Body of pancreas (tissue), 4 donors: ENCODE measurements at regions not wholly inside any gene's neighbourhood (a gene's known extent, or its start where the extent isn't known, plus 50 kb on each side); places are given as distances from the start of the nearest gene placed in this dataset.

Experiments
- ATAC-seq: fragments of 150-250 bp; one replicate; pipeline ENCODE4 v1.9.1; 2016
- DNase-seq, 4 donors: peaks; one replicate each; pipeline ENCODE4 v3.0.0-alpha.2; 2019
- H3K27ac ChIP-seq, 4 donors: fragments of 200-600 bp; sonication (generic); 1 replicate in 3 of 4; 2 replicates in 1 of 4; pipeline versions ENCODE4 v1.5.1 to v1.6.1; 2016 to 2019; ENCODE audit warnings: mild to moderate bottlenecking in 1 of 4, mixed read lengths in 1 of 4, moderate library complexity in 1 of 4
- H3K27me3 ChIP-seq, 2 donors: fragments of 200-600 bp; sonication (generic); one replicate each; pipeline ENCODE4 v1.6.0; 2016; ENCODE audit warnings: mild to moderate bottlenecking in 1 of 2
- H3K36me3 ChIP-seq, 2 donors: fragments of 200-600 bp; sonication (generic); replicated peaks in 1 of 2; 2 replicates each; pipeline ENCODE4 v1.5.1; 2016; ENCODE audit warnings: low read depth in 2 of 2; ENCODE audit not compliant: insufficient read depth in 1 of 2
- H3K4me1 ChIP-seq: fragments of 200-600 bp; sonication (generic); one replicate; pipeline ENCODE4 v1.6.0; 2016
- H3K4me3 ChIP-seq, 2 donors: fragments of 200-600 bp; sonication (generic); 1 replicate in 1 of 2; 2 replicates in 1 of 2; pipeline ENCODE4 v1.5.1; 2016 to 2019
- H3K9me3 ChIP-seq, 3 donors: fragments of 200-600 bp; sonication (generic); 1 replicate in 2 of 3; 2 replicates in 1 of 3; pipeline ENCODE4 v1.5.1; 2016
- POLR2A ChIP-seq, 3 donors: fragments of 450-650 bp; IDR thresholded peaks; one replicate each; pipeline ENCODE4 v1.6.1; 2016; ENCODE audit warnings: antibody characterized with exemption in 3 of 3, mild to moderate bottlenecking in 2 of 3
- WGBS, 2 donors: methylation state at CpG; one replicate each; pipeline ENCODE4 v1.1.5; 2017; 5-methylcytosine and 5-hydroxymethylcytosine counted together
- intact Hi-C: fragments of 100-400 bp; cut with DNase I; formaldehyde crosslinking; loops from one replicate; pipeline ENCODE4 v1.15.1; 2023
- TF ChIP-seq, protein P1 (sequence below), 7 experiments: fragments of 450-650 bp in 4 of 7; fragments of 200-600 bp in 3 of 7; sonication (generic) in 3 of 7; IDR thresholded peaks; one replicate each; pipeline ENCODE4 v1.5.1; 2016 to 2019; ENCODE audit warnings: antibody characterized with exemption in 7 of 7

DNA sequence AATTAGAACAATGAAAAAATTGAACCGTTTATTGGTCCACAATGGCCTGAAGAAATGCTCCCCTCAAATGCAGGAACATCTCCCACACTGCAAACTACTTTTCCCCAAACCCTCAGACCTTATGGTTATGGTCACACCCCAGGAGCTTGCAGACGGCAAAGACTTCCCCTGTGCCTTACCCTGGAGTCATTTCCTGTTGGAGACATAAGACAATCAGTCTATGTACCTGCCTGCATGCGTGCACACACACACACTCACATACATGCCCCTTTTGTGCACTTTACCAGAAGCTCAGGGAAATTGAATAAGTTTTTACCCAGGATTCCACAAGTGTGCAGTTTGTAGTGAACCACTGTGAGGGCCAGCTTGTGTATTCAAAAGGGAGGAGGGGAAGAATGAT is 281.9 kb upstream of the CELF4 start:
- no peak for TF ChIP-seq POLR2A (IDR thresholded peaks at IDR 0.05)
- TF ChIP-seq, protein P1, sequence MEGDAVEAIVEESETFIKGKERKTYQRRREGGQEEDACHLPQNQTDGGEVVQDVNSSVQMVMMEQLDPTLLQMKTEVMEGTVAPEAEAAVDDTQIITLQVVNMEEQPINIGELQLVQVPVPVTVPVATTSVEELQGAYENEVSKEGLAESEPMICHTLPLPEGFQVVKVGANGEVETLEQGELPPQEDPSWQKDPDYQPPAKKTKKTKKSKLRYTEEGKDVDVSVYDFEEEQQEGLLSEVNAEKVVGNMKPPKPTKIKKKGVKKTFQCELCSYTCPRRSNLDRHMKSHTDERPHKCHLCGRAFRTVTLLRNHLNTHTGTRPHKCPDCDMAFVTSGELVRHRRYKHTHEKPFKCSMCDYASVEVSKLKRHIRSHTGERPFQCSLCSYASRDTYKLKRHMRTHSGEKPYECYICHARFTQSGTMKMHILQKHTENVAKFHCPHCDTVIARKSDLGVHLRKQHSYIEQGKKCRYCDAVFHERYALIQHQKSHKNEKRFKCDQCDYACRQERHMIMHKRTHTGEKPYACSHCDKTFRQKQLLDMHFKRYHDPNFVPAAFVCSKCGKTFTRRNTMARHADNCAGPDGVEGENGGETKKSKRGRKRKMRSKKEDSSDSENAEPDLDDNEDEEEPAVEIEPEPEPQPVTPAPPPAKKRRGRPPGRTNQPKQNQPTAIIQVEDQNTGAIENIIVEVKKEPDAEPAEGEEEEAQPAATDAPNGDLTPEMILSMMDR (IDR thresholded peaks at IDR 0.05) = no peak
- H3K27ac ChIP-seq = no peak overlapping the region
- no peak overlapping the region for H3K4me3 ChIP-seq
- intact Hi-C loops = no loop called here
- ATAC-seq (no peak), DNase-seq (no peak)
- H3K27me3 ChIP-seq = no peaks in the 10 kb centered on the region
- H3K4me1 ChIP-seq = no peaks in the 10 kb centered on the region
- no peaks in the 10 kb centered on the region for H3K36me3 ChIP-seq
- no peaks in the 10 kb centered on the region for H3K9me3 ChIP-seq
- 55 to 56% methylated on average over 3 of the region's 3 CpGs for WGBS, 2 donors

DNA sequence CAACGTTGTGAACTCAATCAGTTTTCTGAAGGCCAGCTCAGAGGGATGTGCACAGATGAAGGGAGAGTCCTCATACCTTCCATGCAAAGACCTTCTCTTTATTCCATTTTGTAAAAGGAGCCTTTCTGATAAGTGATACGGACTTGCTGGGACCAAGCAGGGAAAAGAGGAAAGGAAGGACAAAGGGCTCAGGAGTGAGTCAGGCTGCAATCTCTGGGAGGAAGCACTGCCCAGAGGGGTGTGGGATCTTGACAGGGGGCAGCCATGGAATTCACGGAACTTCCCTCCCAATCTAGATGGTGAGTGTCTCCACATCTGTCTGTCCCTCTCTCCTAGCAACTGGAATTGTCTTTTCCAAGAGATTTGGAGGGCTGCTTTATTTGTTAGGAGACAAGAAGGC is 281.4 kb upstream of the CELF4 start:
- no peak for DNase-seq
- Histone ChIP-seq H3K36me3 (no peaks in the 10 kb centered on the region), H3K4me3 (no peak overlapping the region), H3K27me3 (no peaks in the 10 kb centered on the region), H3K27ac (no peak overlapping the region), H3K9me3 (no peaks in the 10 kb centered on the region), H3K4me1 (no peaks in the 10 kb centered on the region)
- no peak for ATAC-seq
- no peak for TF ChIP-seq POLR2A (IDR thresholded peaks at IDR 0.05)
- TF ChIP-seq, protein P1 (IDR thresholded peaks at IDR 0.05) = no peak
- 28 to 57% methylated on average over 3 of the region's 3 CpGs for WGBS, 2 donors
- intact Hi-C loops = no loop called here

GRCh38 chr18:37845498-37845897 is 279.9 kb upstream of the CELF4 start:
- Histone ChIP-seq H3K9me3 (no peaks in the 10 kb centered on the region), H3K4me3 (no peak overlapping the region), H3K27ac (no peak overlapping the region), H3K36me3 (no peaks in the 10 kb centered on the region), H3K27me3 (no peaks in the 10 kb centered on the region), H3K4me1 (no peaks in the 10 kb centered on the region)
- WGBS, 2 donors = 33 to 89% methylated on average over 2 of the region's 2 CpGs
- DNase-seq (no peak), ATAC-seq (no peak)
- intact Hi-C loops = no loop called here
- TF ChIP-seq, protein P1 (IDR thresholded peaks at IDR 0.05) = no peak
- TF ChIP-seq POLR2A (IDR thresholded peaks at IDR 0.05) = no peak

GRCh38 chr18:37844209-37844970 is 278.8 kb upstream of the CELF4 start:
- Histone ChIP-seq H3K36me3 (no peaks in the 10 kb centered on the region), H3K27me3 (no peaks in the 10 kb centered on the region), H3K9me3 (no peaks in the 10 kb centered on the region), H3K27ac (no peak overlapping the region), H3K4me3 (no peak overlapping the region), H3K4me1 (no peaks in the 10 kb centered on the region)
- WGBS, 2 donors = 30 to 36% methylated on average over 10 of the region's 10 CpGs
- DNase-seq = no peak
- ATAC-seq = no peak
- TF ChIP-seq, protein P1 (IDR thresholded peaks at IDR 0.05) = no peak
- TF ChIP-seq POLR2A (IDR thresholded peaks at IDR 0.05) = no peak
- intact Hi-C loops = no loop called here

DNA sequence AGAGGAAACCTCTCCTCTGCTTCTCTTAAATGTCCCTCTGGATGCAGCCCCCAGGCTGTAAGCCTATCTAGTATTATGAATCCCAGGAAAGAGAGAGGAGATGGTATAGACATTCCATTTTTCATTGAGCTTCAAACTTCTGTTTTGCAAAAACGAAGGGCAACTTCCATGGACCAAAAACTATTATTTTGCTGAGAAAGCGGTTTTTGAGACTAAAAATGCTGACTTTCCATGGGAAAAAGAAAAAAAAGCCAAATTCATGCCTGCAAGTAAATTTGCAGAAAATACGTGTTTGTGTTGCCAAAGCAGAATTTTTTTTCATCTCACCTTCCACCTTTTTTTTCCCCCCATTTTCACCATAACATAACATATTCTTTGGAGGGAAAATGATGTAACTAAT is 272.5 kb upstream of the CELF4 start:
- no peak overlapping the region for H3K4me3 ChIP-seq

More for the DNA sequence above, 272.5 kb upstream of the CELF4 start:
- 52 to 63% methylated on average over 3 of the region's 3 CpGs for WGBS, 2 donors
- H3K27ac ChIP-seq = no peak overlapping the region
- H3K4me1 ChIP-seq = no peaks in the 10 kb centered on the region
- H3K36me3 ChIP-seq = no peaks in the 10 kb centered on the region
- DNase-seq = no peak
- TF ChIP-seq POLR2A (IDR thresholded peaks at IDR 0.05) = no peak
- TF ChIP-seq, protein P1 (IDR thresholded peaks at IDR 0.05) = no peak
- ATAC-seq = no peak
- intact Hi-C loops = no loop called here
- H3K27me3 ChIP-seq = no peaks in the 10 kb centered on the region
- H3K9me3 ChIP-seq = no peaks in the 10 kb centered on the region
